Stromal cell of bone marrow (primary cell): ENCODE measurements at regions not wholly inside any gene's neighbourhood (a gene's known extent, or its start where the extent isn't known, plus 50 kb on each side); places are given as distances from the start of the nearest gene placed in this dataset.

Experiments
- DNase-seq: peaks from one replicate; pipeline ENCODE4 v3.0.0-alpha.2; 2012; ENCODE audit warnings: low read depth

- DNase-seq: no peak
These were observed 320.2 kb upstream of the MME start for GRCh38 chr3:154759966-154760365.

DNA sequence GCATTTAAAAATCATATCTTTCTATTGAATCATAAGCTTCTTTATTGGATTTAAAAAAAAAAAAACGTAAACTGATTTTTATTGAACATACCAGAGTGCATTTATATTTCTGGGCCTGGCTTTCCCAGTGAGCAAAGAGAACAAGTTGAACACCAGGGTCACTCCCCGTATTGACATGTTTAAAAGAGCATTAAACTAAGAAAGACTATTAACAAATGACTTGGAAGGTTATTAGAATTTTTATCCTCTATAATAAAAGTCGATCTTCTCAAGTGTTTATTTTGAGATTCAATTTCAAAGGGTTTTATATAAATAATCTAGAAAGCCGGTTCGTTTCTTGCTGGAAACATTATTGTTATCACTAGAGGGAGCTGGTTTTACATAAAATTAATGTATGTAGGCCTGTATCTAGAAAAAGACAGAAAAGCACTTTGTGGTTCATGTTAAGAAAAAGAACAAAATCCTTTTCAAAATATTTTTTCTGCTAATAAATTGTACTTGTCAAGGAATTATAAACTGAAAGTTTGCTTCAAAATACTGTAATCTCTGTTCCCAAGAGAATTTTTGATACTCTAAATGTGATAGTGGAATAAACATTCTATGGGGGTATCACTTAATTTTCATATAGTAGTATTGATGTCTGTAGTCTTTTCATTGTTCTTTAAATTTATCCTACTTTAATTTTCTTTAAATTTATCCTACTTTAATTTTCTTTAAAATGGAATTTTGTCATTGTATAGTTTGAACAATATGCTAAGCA, 321.8 kb upstream of the MME start:
- peak; percentile 23 for DNase-seq

DNA sequence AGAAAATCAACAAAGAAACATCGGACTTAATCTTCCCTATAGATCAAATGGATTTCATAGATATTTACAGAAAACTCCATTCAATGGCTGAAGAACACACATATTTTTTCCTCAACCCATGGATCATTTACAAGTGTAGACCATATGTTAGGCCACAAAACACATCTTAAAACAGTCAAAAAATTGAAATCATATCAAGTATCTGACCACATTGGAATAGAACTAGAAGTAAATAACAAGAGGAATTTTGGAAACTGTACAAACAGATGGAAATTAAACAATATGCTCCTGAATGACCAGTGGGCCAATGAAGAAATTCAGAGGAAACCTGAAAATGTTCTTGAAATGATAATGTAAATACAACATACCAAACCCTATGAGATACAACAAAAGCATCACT, 323.1 kb upstream of the GPR149 start:
- no peak for DNase-seq

DNA sequence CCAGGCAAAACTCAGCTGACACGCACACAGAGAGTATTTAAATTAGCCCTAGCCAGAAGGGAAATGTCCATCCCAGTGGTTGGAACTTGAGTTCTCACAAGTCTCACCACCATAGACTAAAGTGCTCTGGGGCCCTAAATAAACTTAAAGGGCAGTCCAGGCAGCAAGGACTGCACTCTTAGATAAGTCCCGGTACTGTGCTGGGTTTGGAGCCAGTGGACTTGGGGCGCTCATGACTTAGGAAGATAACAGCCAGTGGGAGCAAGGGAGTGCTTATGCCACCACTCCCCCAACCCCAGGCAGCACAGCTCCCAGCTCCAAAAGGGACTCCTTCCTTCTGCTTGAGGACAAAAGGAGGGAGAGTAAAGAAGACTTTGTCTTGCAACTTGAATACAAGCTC, 319.5 kb upstream of the GPR149 start:
- DNase-seq: no peak

DNA sequence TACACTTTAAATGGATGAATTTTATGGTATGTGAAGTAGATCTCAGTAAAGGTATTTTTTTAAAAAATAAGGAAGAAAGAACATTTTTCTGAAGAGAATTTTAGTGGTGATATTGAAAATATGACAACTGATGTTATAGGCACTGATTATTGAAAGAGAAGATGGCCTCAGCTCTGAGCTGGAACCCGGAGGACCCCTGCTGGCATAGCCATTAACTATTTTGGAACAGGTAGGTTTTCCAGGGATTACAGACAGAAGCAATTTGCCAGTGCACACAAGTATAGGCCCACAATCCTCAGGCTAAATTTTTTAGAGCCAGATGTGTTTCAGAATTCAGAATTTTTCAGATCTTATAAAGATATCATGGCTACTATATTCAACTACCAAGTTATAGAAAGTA, 315.9 kb upstream of the GPR149 start:
- DNase-seq: no peak

GRCh38 chr3:154745122-154745521, 315.1 kb upstream of the GPR149 start:
- no peak for DNase-seq

DNA sequence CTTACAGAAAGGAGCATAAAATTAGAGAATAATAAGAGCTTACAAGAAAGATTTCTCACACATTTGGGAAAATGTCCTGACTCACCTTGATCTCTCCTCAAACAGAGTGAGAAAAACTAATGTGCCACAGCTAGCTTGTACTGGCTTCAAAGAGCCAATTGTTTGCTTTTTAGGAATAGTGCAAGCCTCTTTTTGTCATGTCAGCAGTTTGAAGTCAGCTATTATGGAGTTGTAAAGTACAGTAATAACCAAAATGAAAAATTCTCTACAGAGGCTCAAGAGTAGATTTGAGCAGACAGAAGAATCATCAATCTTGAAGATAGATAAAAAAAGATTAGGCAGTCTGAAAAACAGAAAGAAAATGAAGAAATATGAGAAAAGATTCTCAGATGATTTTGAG, 313.4 kb upstream of the GPR149 start:
- no peak for DNase-seq

DNA sequence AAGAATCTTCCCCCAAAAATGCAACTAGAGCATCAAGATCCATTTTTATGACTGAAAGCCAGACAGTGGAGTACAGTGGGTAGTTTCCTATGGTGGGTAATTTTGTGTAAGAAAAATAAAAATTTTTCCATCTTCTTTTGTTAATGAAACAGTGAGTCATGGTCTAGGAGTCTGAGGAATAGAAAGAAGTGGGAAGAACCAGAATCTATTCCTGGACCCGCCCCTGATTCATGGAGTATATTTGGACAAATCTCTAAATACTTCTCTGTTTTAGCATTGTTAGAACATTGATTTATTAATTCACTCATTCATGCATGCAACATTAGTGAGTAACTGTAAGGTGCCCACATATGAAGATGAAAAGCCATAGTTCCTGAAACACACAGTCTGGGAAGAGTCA, 304.5 kb upstream of the GPR149 start:
- DNase-seq: no peak

DNA sequence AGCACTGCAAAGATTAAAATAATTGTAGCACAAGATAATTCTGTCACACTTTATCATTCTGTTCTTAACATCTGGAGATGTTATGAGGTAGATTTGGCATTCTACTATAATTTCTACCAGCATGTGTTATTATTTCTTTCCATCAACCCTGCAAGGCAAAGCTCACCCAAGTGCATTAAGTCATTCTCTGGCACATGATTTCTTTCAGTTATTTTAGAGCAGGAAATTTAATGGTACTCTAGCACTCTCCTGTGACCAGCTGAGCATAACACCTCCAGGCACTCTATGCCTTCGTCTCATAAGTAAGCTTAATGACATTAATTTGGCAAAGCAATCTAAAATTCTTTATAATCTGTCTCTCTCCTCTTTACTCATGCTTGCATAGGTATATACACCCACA, 300.2 kb upstream of the GPR149 start:
- DNase-seq: no peak

DNA sequence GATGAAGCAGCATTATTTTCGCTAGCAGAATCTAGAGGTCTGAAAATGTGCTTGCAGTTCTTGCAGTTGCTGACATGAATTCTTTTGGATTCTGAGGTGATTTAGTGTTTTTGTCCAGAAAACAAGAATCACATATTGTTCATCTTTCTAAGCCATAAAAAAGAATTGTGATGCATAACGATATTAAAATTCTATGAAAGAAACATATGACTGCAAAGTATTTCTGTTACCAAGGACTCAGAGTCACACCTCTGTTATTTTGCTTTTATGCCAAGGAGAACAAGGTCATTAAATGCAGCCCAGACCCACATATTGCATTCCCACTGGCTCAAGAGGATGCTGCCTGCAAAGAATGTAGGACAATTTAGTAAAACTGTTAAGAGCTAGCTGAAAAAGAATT, 299.8 kb upstream of the GPR149 start:
- DNase-seq: no peak

- DNase-seq: no peak
These were observed 298.3 kb upstream of the GPR149 start for GRCh38 chr3:154728285-154728684.

DNA sequence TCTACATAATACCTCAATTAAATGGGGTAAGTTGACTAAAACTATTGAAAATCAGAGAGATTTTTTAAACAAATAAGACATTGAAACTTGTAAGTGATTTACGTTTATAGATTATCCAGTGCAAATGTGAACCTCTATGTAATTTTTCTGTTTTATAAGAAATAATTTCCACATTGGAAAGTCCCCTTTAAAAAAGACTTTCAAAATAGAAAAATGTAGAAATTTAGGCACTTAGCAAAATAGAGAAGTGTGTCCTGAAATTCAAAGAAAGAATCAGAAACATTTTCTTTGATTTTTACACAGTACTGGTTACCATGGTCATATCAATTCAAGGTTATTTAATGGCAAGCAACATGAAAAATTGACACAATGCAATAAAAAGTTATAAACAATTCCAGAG, 290.9 kb upstream of the GPR149 start:
- no peak for DNase-seq

- no peak for DNase-seq
These were observed 288.1 kb upstream of the GPR149 start for GRCh38 chr3:154718053-154718452.

- DNase-seq: no peak
These were observed 286.2 kb upstream of the GPR149 start for GRCh38 chr3:154716170-154716569.

- no peak for DNase-seq
These were observed 278.6 kb upstream of the GPR149 start for GRCh38 chr3:154708554-154708953.

DNA sequence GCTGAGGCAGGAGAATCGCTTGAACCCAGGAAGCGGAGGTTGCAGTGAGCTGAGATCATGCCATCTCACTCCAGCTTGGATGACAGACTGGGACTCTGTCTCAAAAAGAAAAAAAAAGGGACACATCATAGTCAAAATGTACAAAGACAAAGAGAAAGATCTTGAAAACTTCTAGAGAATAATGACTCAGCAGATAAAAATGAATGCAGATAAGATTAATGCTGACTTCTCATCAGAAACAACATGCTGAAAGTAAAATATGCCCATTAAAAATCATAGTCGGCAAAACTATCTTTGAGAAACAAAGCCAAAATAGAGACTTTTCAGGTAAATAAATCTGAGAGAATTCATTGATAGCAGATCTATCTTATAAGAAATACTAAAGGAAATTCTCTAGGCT, 271.1 kb upstream of the GPR149 start:
- no peak for DNase-seq

GRCh38 chr3:154690413-154690812, 260.4 kb upstream of the GPR149 start:
- DNase-seq: no peak

GRCh38 chr3:154684440-154684839, 254.4 kb upstream of the GPR149 start:
- DNase-seq: no peak

- no peak for DNase-seq
These were observed 254.0 kb upstream of the GPR149 start for GRCh38 chr3:154684021-154684420.

DNA sequence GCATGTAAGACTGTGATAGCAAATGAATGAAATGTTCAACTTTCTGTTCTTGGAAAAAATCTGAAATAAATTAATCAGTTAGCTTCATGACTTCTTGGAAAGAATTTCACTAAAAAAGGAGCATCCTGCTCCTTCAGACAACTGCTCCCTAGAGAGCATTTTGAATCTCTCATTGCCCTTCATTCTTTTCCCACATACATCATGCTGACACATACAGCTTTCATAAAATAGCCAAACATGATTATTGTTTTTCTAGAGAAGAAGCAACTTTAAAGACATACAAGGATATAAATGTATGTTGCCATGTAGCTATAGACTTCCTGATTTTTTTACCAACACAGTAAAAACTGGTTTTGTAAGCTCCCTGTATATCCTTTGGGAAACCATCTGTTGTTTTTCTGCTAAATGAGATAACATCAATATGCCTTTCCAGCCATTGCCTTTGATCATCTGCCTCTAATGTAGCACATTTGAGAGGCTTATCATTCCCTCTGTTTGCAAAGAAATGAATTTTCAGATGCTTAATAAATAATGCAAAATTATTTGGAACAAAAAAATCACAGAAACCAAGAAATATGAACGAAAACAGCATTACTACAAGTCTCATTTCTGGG, 248.2 kb upstream of the GPR149 start:
- no peak for DNase-seq

DNA sequence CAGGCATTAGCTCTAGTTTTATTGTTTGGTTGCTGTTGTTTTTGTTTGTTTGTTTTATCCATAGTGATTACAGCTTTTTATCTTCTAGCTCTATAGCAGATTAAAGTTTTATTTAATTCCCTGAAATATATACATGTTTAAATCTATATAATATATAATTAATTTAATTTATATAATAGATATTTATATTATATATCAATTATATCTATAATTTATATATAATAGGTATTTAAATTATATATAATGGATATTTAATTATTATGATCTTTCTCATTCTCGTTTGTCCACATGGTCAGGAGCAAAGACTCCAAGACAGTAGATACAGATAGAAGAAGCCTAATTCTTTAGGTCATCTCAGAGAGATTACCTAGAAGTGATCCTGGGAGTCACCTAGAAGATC, 238.8 kb upstream of the GPR149 start:
- DNase-seq: no peak

GRCh38 chr3:154668187-154668586, 238.2 kb upstream of the GPR149 start:
- no peak for DNase-seq

- DNase-seq: no peak
These were observed 236.6 kb upstream of the GPR149 start for GRCh38 chr3:154666542-154666941.

GRCh38 chr3:154664714-154665113, 234.7 kb upstream of the GPR149 start:
- DNase-seq: no peak
